ENCODE measurements at regions not wholly inside any gene's neighbourhood (a gene's known extent, or its start where the extent isn't known, plus 50 kb on each side); places are given as distances from the start of the nearest gene placed in this dataset.

- Histone ChIP-seq H3K27me3 (no peaks in the 10 kb centered on the region), H3K4me1 (no peaks in the 10 kb centered on the region), H3K36me3 (no peaks in the 10 kb centered on the region), H3K27ac (no peak overlapping the region), H3K4me3 (no peak overlapping the region), H3K9me3 (no peaks in the 10 kb centered on the region)
- DNase-seq = no peak
- WGBS, 4 donors = 83 to 92% (median 90%) methylated on average over 1 of the region's 1 CpG
- no peak for ATAC-seq
- no peak for TF ChIP-seq POLR2A (IDR thresholded peaks at IDR 0.05)
- intact Hi-C loops (cut with DNase I) = loop anchor here in 1 of 10 donors (10.0 kb wide), 1 partner anchor 130 kb away; no protein-coding TSS in a partner anchor
Observed at GRCh38 chr2:13195270-13195669, 478.5 kb downstream of the TRIB2 start.

DNA sequence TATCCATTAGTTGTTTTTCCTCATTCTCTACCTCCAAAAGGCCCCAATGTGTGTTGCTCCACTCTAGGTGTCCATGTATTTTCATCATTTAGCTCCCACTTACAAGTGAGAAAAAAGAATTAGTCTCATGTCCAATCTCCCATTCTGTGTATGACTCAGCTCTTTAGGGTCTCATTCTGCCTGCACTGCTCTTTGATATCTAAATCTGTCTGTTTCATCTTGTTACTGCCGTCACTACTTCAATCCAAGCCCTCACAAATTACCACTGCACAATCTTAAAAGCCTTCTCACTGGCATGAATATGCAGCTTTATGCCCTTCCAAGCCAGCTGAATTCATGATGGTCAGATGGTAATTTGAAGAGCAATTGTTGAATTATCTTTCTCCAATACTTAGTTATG lies 480.5 kb downstream of the TRIB2 start:
- Histone ChIP-seq H3K27ac (no peak overlapping the region), H3K4me3 (no peak overlapping the region), H3K36me3 (no peaks in the 10 kb centered on the region), H3K9me3 (no peaks in the 10 kb centered on the region), H3K4me1 (no peaks in the 10 kb centered on the region), H3K27me3 (no peaks in the 10 kb centered on the region)
- ATAC-seq (no peak), DNase-seq (no peak)
- 39 to 68% (median 46%) methylated on average over 1 of the region's 1 CpG for WGBS, 4 donors
- intact Hi-C loops (cut with DNase I) = loop anchor here in 1 of 10 donors (10.0 kb wide), 1 partner anchor 132 kb away; no protein-coding TSS in a partner anchor
- no peak for TF ChIP-seq POLR2A (IDR thresholded peaks at IDR 0.05)
- no peak for TF ChIP-seq CTCF (IDR thresholded peaks at IDR 0.05)

DNA sequence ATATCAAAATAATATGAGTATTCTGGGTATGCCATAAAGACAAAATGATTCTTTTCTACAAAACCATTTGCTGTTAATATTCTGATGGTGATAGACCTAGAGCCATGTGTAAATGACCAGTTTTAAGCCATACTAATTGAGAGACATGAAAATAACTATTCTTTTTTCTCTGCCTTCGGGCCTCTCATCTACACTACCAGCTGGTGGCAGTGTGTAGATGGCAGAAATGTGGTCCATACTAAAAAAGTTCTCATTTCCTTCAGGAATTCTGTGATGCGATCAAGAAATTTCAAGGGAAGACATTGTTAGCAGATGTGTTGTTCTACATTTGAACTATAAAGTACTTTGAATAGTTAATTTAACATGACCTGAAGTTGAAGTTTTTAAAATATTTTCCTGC lies 485.2 kb downstream of the TRIB2 start:
- TF ChIP-seq CTCF (IDR thresholded peaks at IDR 0.05) = no peak
- TF ChIP-seq POLR2A (IDR thresholded peaks at IDR 0.05) = no peak
- no peak for DNase-seq
- no peaks in the 10 kb centered on the region for H3K4me1 ChIP-seq

GRCh38 chr2:13212115-13212514 lies 495.4 kb downstream of the TRIB2 start:
- no peak overlapping the region for H3K27ac ChIP-seq
- DNase-seq (no peak), ATAC-seq (no peak)
- H3K27me3 ChIP-seq = no peaks in the 10 kb centered on the region
- H3K9me3 ChIP-seq = peaks cover 0 to 26% (median 3%) of the 10 kb centered on the region in 12 donors
- H3K4me1 ChIP-seq = no peaks in the 10 kb centered on the region
- no peaks in the 10 kb centered on the region for H3K36me3 ChIP-seq
- H3K4me3 ChIP-seq = no peak overlapping the region
- intact Hi-C loops (cut with DNase I) = no loop called here
- TF ChIP-seq CTCF (IDR thresholded peaks at IDR 0.05) (no peak), POLR2A (IDR thresholded peaks at IDR 0.05) (no peak)

More for the DNA sequence above, 485.2 kb downstream of the TRIB2 start:
- intact Hi-C loops (cut with DNase I) = no loop called here
- ATAC-seq = no peak
- H3K36me3 ChIP-seq = no peaks in the 10 kb centered on the region
- WGBS, 4 donors = 63 to 78% (median 74%) methylated on average over 2 of the region's 2 CpGs
- H3K27ac ChIP-seq = no peak overlapping the region
- no peaks in the 10 kb centered on the region for H3K27me3 ChIP-seq
- H3K9me3 ChIP-seq = no peaks in the 10 kb centered on the region
- H3K4me3 ChIP-seq = no peak overlapping the region

GRCh38 chr2:13218205-13218604 lies 501.5 kb downstream of the TRIB2 start:
- intact Hi-C loops (cut with DNase I) = no loop called here
- Histone ChIP-seq H3K4me3 (no peak overlapping the region), H3K27ac (no peak overlapping the region), H3K36me3 (no peaks in the 10 kb centered on the region), H3K4me1 (no peaks in the 10 kb centered on the region), H3K9me3 (peaks cover 0 to 5% (median 0%) of the 10 kb centered on the region in 12 donors), H3K27me3 (no peaks in the 10 kb centered on the region)
- ATAC-seq (no peak), DNase-seq (no peak)
- TF ChIP-seq POLR2A (IDR thresholded peaks at IDR 0.05) = no peak
- no peak for TF ChIP-seq CTCF (IDR thresholded peaks at IDR 0.05)

All from heart left ventricle (tissue), 16 donors.